Smooth muscle cell (in vitro differentiated cells): ENCODE measurements at regions not wholly inside any gene's neighbourhood (a gene's known extent, or its start where the extent isn't known, plus 50 kb on each side); places are given as distances from the start of the nearest gene placed in this dataset.

Source experiments
- DNase-seq: peaks from one replicate; lab custom pipeline; 2025; ENCODE audit not compliant: unreplicated experiment; lab: John Stamatoyannopoulos, UW
- H2AFZ ChIP-seq: fragments of 200-600 bp; sonication (generic); 2 replicates; pipeline ENCODE4 v1.6.0; 2016; ENCODE audit warnings: antibody characterized with exemption, low read depth, mild to moderate bottlenecking
- H3F3A ChIP-seq: fragments of 200-600 bp; sonication (generic); 2 replicates; pipeline ENCODE4 v1.6.0; 2017; ENCODE audit warnings: antibody characterized with exemption, low read depth
- H3K27ac ChIP-seq: fragments of 200-600 bp; sonication (generic); 2 replicates; pipeline ENCODE4 v1.5.1; 2016; ENCODE audit warnings: low read depth, mild to moderate bottlenecking
- H3K27me3 ChIP-seq: fragments of 200-600 bp; sonication (generic); 2 replicates; pipeline ENCODE4 v1.6.1; 2016; ENCODE audit warnings: low read depth, mild to moderate bottlenecking
- H3K36me3 ChIP-seq: fragments of 200-600 bp; sonication (generic); 2 replicates; pipeline ENCODE4 v1.5.1; 2016; ENCODE audit warnings: low read depth
- H3K4me1 ChIP-seq: fragments of 200-600 bp; sonication (generic); 2 replicates; pipeline ENCODE4 v1.5.1; 2016; ENCODE audit warnings: low read depth
- H3K4me2 ChIP-seq: fragments of 200-600 bp; sonication (generic); 2 replicates; pipeline ENCODE4 v1.6.0; 2016; ENCODE audit warnings: mild to moderate bottlenecking
- H3K4me3 ChIP-seq: fragments of 200-600 bp; sonication (generic); 2 replicates; pipeline ENCODE4 v1.5.1; 2016; ENCODE audit warnings: mild to moderate bottlenecking
- H3K79me2 ChIP-seq: fragments of 200-600 bp; sonication (generic); 2 replicates; pipeline ENCODE4 v1.6.0; 2016; ENCODE audit warnings: low read depth, mild to moderate bottlenecking
- H3K9ac ChIP-seq: fragments of 200-600 bp; sonication (generic); 2 replicates; pipeline ENCODE4 v1.6.0; 2016; ENCODE audit warnings: low read depth
- H3K9me3 ChIP-seq: fragments of 200-600 bp; sonication (generic); replicated peaks from 2 replicates; pipeline ENCODE4 v1.5.1; 2016; ENCODE audit warnings: low read depth
- H4K20me1 ChIP-seq: fragments of 200-600 bp; sonication (generic); 2 replicates; pipeline ENCODE4 v1.6.0; 2016; ENCODE audit warnings: low read depth
- WGBS: methylation state at CpG from one replicate; pipeline ENCODE4 v1.1.7; 2016; ENCODE audit warnings: low lambda C conversion rate; 5-methylcytosine and 5-hydroxymethylcytosine counted together
- TF ChIP-seq, protein P1 (sequence below): fragments of 200-600 bp; sonication (generic); IDR thresholded peaks from 2 replicates; pipeline ENCODE4 v1.5.1; 2017; ENCODE audit warnings: borderline replicate concordance, mild to moderate bottlenecking, antibody characterized with exemption; ENCODE audit not compliant: insufficient read depth, poor library complexity, severe bottlenecking

DNA sequence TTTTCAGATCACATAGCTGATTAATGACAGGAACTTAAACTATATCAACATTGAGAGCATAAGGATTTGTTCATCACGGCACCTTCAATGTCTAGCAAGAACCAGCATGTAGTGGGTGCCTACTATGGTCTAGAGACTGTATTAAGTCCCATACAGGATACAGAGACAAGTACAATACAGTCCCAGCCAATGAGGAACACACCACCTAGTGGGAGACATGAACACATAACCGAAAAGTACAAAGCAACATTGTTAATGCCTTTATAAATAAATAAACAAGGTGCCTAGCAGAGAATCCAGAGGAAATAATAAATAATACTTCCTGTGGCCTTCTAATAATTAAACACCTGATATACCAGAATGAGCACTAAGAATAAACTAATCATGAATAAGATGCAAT is 87.7 kb upstream of the OPCML start:
- Histone ChIP-seq H3K27ac (no peak overlapping the region), H3K27me3 (peaks cover 19% of the 10 kb centered on the region), H3K36me3 (no peaks in the 10 kb centered on the region), H2AFZ (no peak overlapping the region), H3K9me3 (no peaks in the 10 kb centered on the region), H3K4me1 (no peaks in the 10 kb centered on the region), H3K79me2 (no peaks in the 10 kb centered on the region), H3K4me2 (no peak overlapping the region), H3K4me3 (no peak overlapping the region), H3K9ac (no peak overlapping the region), H3F3A (no peaks in the 10 kb centered on the region), H4K20me1 (no peaks in the 10 kb centered on the region)
- DNase-seq, result no peak
- TF ChIP-seq, protein P1, sequence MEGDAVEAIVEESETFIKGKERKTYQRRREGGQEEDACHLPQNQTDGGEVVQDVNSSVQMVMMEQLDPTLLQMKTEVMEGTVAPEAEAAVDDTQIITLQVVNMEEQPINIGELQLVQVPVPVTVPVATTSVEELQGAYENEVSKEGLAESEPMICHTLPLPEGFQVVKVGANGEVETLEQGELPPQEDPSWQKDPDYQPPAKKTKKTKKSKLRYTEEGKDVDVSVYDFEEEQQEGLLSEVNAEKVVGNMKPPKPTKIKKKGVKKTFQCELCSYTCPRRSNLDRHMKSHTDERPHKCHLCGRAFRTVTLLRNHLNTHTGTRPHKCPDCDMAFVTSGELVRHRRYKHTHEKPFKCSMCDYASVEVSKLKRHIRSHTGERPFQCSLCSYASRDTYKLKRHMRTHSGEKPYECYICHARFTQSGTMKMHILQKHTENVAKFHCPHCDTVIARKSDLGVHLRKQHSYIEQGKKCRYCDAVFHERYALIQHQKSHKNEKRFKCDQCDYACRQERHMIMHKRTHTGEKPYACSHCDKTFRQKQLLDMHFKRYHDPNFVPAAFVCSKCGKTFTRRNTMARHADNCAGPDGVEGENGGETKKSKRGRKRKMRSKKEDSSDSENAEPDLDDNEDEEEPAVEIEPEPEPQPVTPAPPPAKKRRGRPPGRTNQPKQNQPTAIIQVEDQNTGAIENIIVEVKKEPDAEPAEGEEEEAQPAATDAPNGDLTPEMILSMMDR, result peak; percentile 29
- 78% methylated on average over 2 of the region's 2 CpGs for WGBS

DNA sequence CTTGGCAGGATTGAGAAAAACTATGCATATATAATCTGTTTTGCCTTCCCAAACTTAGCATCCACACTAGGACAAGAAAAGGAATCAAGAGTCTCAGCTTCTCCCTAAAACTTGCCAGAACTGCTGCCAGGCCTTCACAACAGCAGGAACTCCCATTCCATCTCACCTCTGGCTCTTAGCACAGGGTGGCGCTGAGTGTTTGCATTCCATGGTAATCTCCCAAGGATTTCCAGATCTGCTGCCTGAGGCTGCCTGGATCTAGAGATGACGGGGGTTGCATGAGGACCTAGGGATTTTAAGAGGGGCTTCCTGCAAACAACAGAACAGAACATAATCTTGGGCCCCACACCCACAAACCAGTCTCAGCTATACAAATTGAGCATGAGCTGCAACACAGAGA is 87.1 kb upstream of the OPCML start:
- H3F3A ChIP-seq, result no peaks in the 10 kb centered on the region
- H3K27ac ChIP-seq, result no peak overlapping the region
- TF ChIP-seq, protein P1, result no peak
- H2AFZ ChIP-seq, result no peak overlapping the region
- H3K36me3 ChIP-seq, result no peaks in the 10 kb centered on the region
- 7% methylated on average over 2 of the region's 2 CpGs for WGBS
- H3K4me3 ChIP-seq, result no peak overlapping the region
- H3K4me2 ChIP-seq, result no peak overlapping the region
- peaks cover 17% of the 10 kb centered on the region for H3K27me3 ChIP-seq
- H3K4me1 ChIP-seq, result no peaks in the 10 kb centered on the region
- no peaks in the 10 kb centered on the region for H3K79me2 ChIP-seq
- H3K9me3 ChIP-seq, result no peaks in the 10 kb centered on the region
- DNase-seq, result no peak
- no peak overlapping the region for H3K9ac ChIP-seq
- H4K20me1 ChIP-seq, result no peaks in the 10 kb centered on the region

DNA sequence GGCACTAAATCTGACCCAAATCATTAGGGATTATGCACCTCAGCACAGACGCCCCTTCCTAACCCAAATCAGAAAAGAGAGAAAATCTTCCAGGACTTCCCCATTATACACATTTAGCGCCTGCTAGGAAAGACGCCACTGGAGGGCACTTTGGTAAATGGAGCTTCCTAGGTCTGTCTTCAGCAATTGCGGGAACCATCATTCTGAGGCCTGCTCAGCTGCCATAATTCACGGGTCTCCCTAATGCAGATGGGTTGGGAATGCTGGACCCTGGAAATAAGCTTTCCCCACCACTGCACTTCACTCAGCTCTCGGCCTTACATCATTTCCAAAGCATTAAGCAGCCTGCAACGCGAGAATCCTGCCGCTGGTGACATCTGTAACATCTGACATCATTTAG is 86.2 kb upstream of the OPCML start:
- Histone ChIP-seq H4K20me1 (no peaks in the 10 kb centered on the region), H3K27ac (no peak overlapping the region), H3K4me2 (no peak overlapping the region), H2AFZ (no peak overlapping the region), H3K4me1 (no peaks in the 10 kb centered on the region), H3K9me3 (no peaks in the 10 kb centered on the region), H3K9ac (no peak overlapping the region), H3K79me2 (no peaks in the 10 kb centered on the region), H3K27me3 (peaks cover 10% of the 10 kb centered on the region), H3K4me3 (no peak overlapping the region), H3K36me3 (no peaks in the 10 kb centered on the region), H3F3A (no peaks in the 10 kb centered on the region)
- WGBS, result 75% methylated on average over 9 of the region's 9 CpGs
- TF ChIP-seq, protein P1, result no peak
- no peak for DNase-seq

DNA sequence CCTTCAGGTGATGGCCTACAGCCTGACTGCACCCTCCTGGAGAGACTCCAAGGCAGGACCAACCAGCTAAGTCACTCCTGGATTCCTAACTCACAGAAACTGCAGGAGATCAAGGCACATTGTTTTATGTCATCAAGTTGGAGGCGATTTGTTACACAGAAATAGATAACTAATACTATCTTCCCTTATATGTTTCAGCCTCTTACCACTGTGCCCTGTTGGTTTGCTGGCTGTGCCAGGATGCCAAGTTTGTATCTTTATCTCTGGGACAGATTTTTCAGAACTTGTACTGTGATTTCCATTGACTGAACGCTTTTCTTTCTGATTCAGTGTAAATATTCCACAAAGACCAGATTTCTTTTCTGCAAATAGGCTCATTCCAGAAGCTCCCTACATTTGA is 76.2 kb upstream of the OPCML start:
- H3K9me3 ChIP-seq, result no peaks in the 10 kb centered on the region
- H2AFZ ChIP-seq, result no peak overlapping the region
- H3K9ac ChIP-seq, result no peak overlapping the region
- 63% methylated on average over 2 of the region's 2 CpGs for WGBS
- no peak overlapping the region for H3K27ac ChIP-seq
- no peak overlapping the region for H3K4me2 ChIP-seq
- TF ChIP-seq, protein P1, result no peak
- H3K79me2 ChIP-seq, result no peaks in the 10 kb centered on the region
- H3K27me3 ChIP-seq, result peaks cover 12% of the 10 kb centered on the region
- H3F3A ChIP-seq, result no peaks in the 10 kb centered on the region
- no peaks in the 10 kb centered on the region for H3K4me1 ChIP-seq
- no peaks in the 10 kb centered on the region for H4K20me1 ChIP-seq
- DNase-seq, result no peak
- H3K36me3 ChIP-seq, result no peaks in the 10 kb centered on the region
- no peak overlapping the region for H3K4me3 ChIP-seq
